ENCODE measurements at regions not wholly inside any gene's neighbourhood (a gene's known extent, or its start where the extent isn't known, plus 50 kb on each side); places are given as distances from the start of the nearest gene placed in this dataset.

GRCh38 chr3:105988540-105989212 lies 119.9 kb upstream of the CBLB start:
- TF ChIP-seq CTCF (IDR thresholded peaks at IDR 0.05) = no peak
- no peak for TF ChIP-seq POLR2A (IDR thresholded peaks at IDR 0.05)

Data from body of pancreas (tissue), 4 donors.